Breast epithelium (tissue), 3 donors: ENCODE measurements at regions not wholly inside any gene's neighbourhood (a gene's known extent, or its start where the extent isn't known, plus 50 kb on each side); places are given as distances from the start of the nearest gene placed in this dataset.

ENCODE experiments used
- CTCF ChIP-seq, 3 donors: fragments of 450-650 bp; IDR thresholded peaks; one replicate each; pipeline ENCODE4 v1.5.1; 2016 to 2017; ENCODE audit warnings: antibody characterized with exemption in 3 of 3, mild to moderate bottlenecking in 3 of 3, moderate library complexity in 3 of 3
- POLR2A ChIP-seq: fragments of 450-650 bp; IDR thresholded peaks from one replicate; pipeline ENCODE4 v1.6.1; 2016; ENCODE audit warnings: antibody characterized with exemption, mild to moderate bottlenecking, moderate library complexity
- POLR2AphosphoS5 ChIP-seq, 3 donors: sonication (generic); formaldehyde crosslinking; IDR thresholded peaks; one replicate each; pipeline ENCODE4 v1.6.1; 2017; ENCODE audit warnings: antibody characterized with exemption in 3 of 3

- TF ChIP-seq CTCF (IDR thresholded peaks at IDR 0.05), result no peak
- no peak for TF ChIP-seq POLR2A
- no peak for TF ChIP-seq POLR2AphosphoS5 (IDR thresholded peaks at IDR 0.05)
Measured at GRCh38 chr15:66964111-66964738, 101.2 kb upstream of the SMAD3 start.
